Breast epithelium (tissue), 4 donors: ENCODE measurements at regions not wholly inside any gene's neighbourhood (a gene's known extent, or its start where the extent isn't known, plus 50 kb on each side); places are given as distances from the start of the nearest gene placed in this dataset.

Experiments
- DNase-seq, 2 donors: peaks; one replicate each; pipeline ENCODE4 v3.0.0-alpha.2; 2019; ENCODE audit warnings: low spot score in 2 of 2
- H3K27ac ChIP-seq, 2 donors: fragments of 200-600 bp; sonication (generic) in 1 of 2; one replicate each; pipeline ENCODE4 v1.5.1; 2016 to 2019; ENCODE audit warnings: mild to moderate bottlenecking in 1 of 2
- H3K27me3 ChIP-seq, 2 donors: fragments of 200-600 bp; sonication (generic) in 1 of 2; one replicate each; pipeline versions ENCODE4 v1.5.1 to v1.6.0; 2017 to 2019; ENCODE audit warnings: control low read depth in 1 of 2, mild to moderate bottlenecking in 1 of 2
- H3K36me3 ChIP-seq: fragments of 200-600 bp; one replicate; pipeline ENCODE4 v1.5.1; 2019
- H3K4me1 ChIP-seq, 2 donors: fragments of 200-600 bp; sonication (generic); one replicate each; pipeline ENCODE4 v1.5.1; 2016 to 2019; ENCODE audit warnings: control low read depth in 1 of 2
- H3K4me3 ChIP-seq, 3 donors: fragments of 200-600 bp; sonication (generic); 1 replicate in 2 of 3; 2 replicates in 1 of 3; pipeline ENCODE4 v1.5.1; 2016 to 2019; ENCODE audit warnings: mild to moderate bottlenecking in 3 of 3, moderate library complexity in 2 of 3
- H3K9me3 ChIP-seq, 2 donors: fragments of 200-600 bp; sonication (generic) in 1 of 2; one replicate each; pipeline ENCODE4 v1.5.1; 2016 to 2019; ENCODE audit warnings: control low read depth in 1 of 2
- CTCF ChIP-seq, 3 donors: fragments of 450-650 bp; IDR thresholded peaks; one replicate each; pipeline ENCODE4 v1.5.1; 2016 to 2017; ENCODE audit warnings: antibody characterized with exemption in 3 of 3, mild to moderate bottlenecking in 3 of 3, moderate library complexity in 3 of 3
- POLR2A ChIP-seq: fragments of 450-650 bp; IDR thresholded peaks from one replicate; pipeline ENCODE4 v1.6.1; 2016; ENCODE audit warnings: antibody characterized with exemption, mild to moderate bottlenecking, moderate library complexity
- POLR2AphosphoS5 ChIP-seq, 3 donors: sonication (generic); formaldehyde crosslinking; IDR thresholded peaks; one replicate each; pipeline ENCODE4 v1.6.1; 2017; ENCODE audit warnings: antibody characterized with exemption in 3 of 3
- intact Hi-C: fragments of 100-400 bp; cut with DNase I; formaldehyde crosslinking; loops from one replicate; pipeline ENCODE4 v1.15.1; 2023; ENCODE audit warnings: low total_unique reads

- Histone ChIP-seq H3K27me3 (no peaks in the 10 kb centered on the region), H3K4me3 (no peak overlapping the region), H3K27ac (no peak overlapping the region), H3K36me3 (no peaks in the 10 kb centered on the region), H3K9me3 (peaks cover 0 to 14% of the 10 kb centered on the region in 2 donors), H3K4me1 (peaks cover 0 to 4% of the 10 kb centered on the region in 2 donors)
- TF ChIP-seq CTCF (IDR thresholded peaks at IDR 0.05) (no peak), POLR2AphosphoS5 (IDR thresholded peaks at IDR 0.05) (no peak), POLR2A (no peak)
- DNase-seq: no peak
- intact Hi-C loops: no loop called here
Observed at GRCh38 chr2:128488434-128488833, 169.8 kb upstream of the HS6ST1 start.

DNA sequence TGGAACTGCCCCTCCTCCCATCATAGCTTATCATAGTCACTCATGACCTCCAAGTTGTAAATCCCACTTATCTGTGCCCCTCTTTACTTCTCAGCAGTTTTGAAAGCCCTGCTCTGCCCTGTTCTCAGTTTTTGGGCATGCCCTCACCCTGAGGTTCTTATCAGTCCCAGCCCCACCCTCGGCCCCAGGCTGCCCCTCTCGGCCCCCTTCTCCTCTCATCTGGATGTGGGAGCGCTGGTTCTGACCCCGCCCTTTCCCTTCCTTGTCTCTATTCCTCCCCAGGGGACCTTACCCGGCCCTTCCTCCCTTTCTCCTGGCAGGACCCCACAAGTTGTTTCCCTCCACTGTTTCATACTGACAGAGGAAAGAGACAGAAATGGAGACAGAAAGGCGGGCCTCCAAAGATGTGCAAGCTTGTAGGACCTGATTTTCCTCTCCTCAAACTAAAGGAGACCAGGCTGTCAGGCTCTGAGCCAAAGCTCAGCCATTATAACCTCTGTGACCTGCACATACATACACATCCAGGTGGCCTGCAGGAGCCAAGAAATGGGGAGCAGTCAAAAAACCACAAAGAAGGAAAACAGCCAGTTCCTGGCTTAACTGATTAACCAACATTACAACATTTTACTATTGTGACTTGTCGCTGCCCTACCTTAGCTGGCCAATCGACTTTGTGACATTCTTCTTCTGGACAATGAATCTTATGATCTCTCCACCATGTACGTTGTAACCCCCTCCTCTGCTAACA is 171.0 kb upstream of the HS6ST1 start:
- Histone ChIP-seq H3K4me3 (no peak overlapping the region), H3K36me3 (no peaks in the 10 kb centered on the region), H3K4me1 (peaks cover 0 to 4% of the 10 kb centered on the region in 2 donors), H3K9me3 (peaks cover 0 to 14% of the 10 kb centered on the region in 2 donors), H3K27me3 (no peaks in the 10 kb centered on the region), H3K27ac (peak overlapping the region; percentile 43 to 57)
- intact Hi-C loops: no loop called here
- peak in 1 of 2 donors; percentile 65 for DNase-seq
- TF ChIP-seq POLR2A: no peak

DNA sequence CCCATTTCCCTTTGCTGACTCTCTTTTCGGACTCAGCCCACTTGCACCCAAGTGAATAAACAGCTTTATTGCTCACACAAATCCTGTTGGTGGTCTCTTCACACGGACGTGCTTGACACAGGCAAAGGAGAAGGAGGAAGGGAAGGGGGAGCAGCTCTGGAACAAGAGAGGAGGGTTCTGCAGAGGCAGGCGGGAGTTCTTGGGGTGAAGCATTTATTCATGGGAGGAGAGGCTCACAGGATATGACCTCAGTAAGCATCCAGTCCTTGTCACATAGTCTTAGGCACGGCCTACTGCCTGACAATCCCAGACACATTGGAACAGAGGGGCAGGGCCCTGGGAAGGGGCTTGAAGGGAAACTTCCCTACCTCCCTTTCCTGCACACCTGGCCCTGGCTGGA is 171.7 kb upstream of the HS6ST1 start:
- Histone ChIP-seq H3K36me3 (no peaks in the 10 kb centered on the region), H3K4me1 (peaks cover 0 to 4% of the 10 kb centered on the region in 2 donors), H3K9me3 (peaks cover 0 to 14% of the 10 kb centered on the region in 2 donors), H3K27me3 (no peaks in the 10 kb centered on the region), H3K27ac (peak overlapping the region; percentile 43 to 55), H3K4me3 (no peak overlapping the region)
- DNase-seq: peak in 1 of 2 donors; percentile 2
- TF ChIP-seq POLR2AphosphoS5 (IDR thresholded peaks at IDR 0.05): no peak
- TF ChIP-seq POLR2A: no peak
- TF ChIP-seq CTCF (IDR thresholded peaks at IDR 0.05): no peak
- intact Hi-C loops: no loop called here

GRCh38 chr2:128490881-128491691 is 172.4 kb upstream of the HS6ST1 start:
- TF ChIP-seq POLR2AphosphoS5 (IDR thresholded peaks at IDR 0.05) (no peak), POLR2A (no peak), CTCF (IDR thresholded peaks at IDR 0.05) (no peak)
- peak in 1 of 2 donors; percentile 22 for DNase-seq
- Histone ChIP-seq H3K27ac (no peak overlapping the region), H3K36me3 (no peaks in the 10 kb centered on the region), H3K9me3 (peaks cover 0 to 14% of the 10 kb centered on the region in 2 donors), H3K4me3 (no peak overlapping the region), H3K27me3 (no peaks in the 10 kb centered on the region), H3K4me1 (peaks cover 0 to 4% of the 10 kb centered on the region in 2 donors)
- intact Hi-C loops: no loop called here

GRCh38 chr2:128491692-128492244 is 173.1 kb upstream of the HS6ST1 start:
- Histone ChIP-seq H3K36me3 (no peaks in the 10 kb centered on the region), H3K4me3 (no peak overlapping the region), H3K27me3 (no peaks in the 10 kb centered on the region), H3K4me1 (peaks cover 0 to 4% of the 10 kb centered on the region in 2 donors), H3K27ac (no peak overlapping the region), H3K9me3 (peaks cover 0 to 14% of the 10 kb centered on the region in 2 donors)
- no peak for DNase-seq
- TF ChIP-seq CTCF (IDR thresholded peaks at IDR 0.05) (no peak), POLR2A (no peak), POLR2AphosphoS5 (IDR thresholded peaks at IDR 0.05) (no peak)
- intact Hi-C loops: no loop called here
